Cardiac muscle cell (in vitro differentiated cells and primary cell): ENCODE measurements at regions not wholly inside any gene's neighbourhood (a gene's known extent, or its start where the extent isn't known, plus 50 kb on each side); places are given as distances from the start of the nearest gene placed in this dataset.

Source experiments
- DNase-seq, 2 donors: peaks; one replicate each; pipeline versions ENCODE4 v3.0.0 to v3.0.0-alpha.2; 2010 to 2017; ENCODE audit warnings: low read depth in 1 of 2, low spot score in 1 of 2
- H3K27ac ChIP-seq: fragments of 200-600 bp; sonication (generic); 2 replicates; pipeline ENCODE4 v1.5.1; 2016
- H3K27me3 ChIP-seq: fragments of 200-600 bp; sonication (generic); 2 replicates; pipeline ENCODE4 v1.6.0; 2016; ENCODE audit warnings: control low read depth
- H3K36me3 ChIP-seq: fragments of 200-600 bp; sonication (generic); 2 replicates; pipeline ENCODE4 v1.5.1; 2016; ENCODE audit warnings: control low read depth
- H3K4me1 ChIP-seq: fragments of 200-600 bp; sonication (generic); 2 replicates; pipeline ENCODE4 v1.8.1; 2017; ENCODE audit warnings: low read depth, mild to moderate bottlenecking, mixed run types
- H3K4me3 ChIP-seq: fragments of 200-600 bp; sonication (generic); 2 replicates; pipeline ENCODE4 v1.5.1; 2016; ENCODE audit warnings: mild to moderate bottlenecking
- H3K9me3 ChIP-seq: fragments of 200-600 bp; sonication (generic); 2 replicates; pipeline ENCODE4 v1.5.1; 2017; ENCODE audit warnings: low read depth, mild to moderate bottlenecking, control low read depth
- CTCF ChIP-seq: IDR thresholded peaks from 2 replicates; pipeline ENCODE4 v1.5.1; 2012; ENCODE audit warnings: low read depth, mild to moderate bottlenecking, low read length

GRCh38 chr3:145843561-145843960, 317.4 kb downstream of the PLOD2 start:
- TF ChIP-seq CTCF = no peak
- H3K36me3 ChIP-seq = no peaks in the 10 kb centered on the region
- H3K27ac ChIP-seq = no peak overlapping the region

GRCh38 chr3:145849115-145849514, 311.9 kb downstream of the PLOD2 start:
- no peaks in the 10 kb centered on the region for H3K4me1 ChIP-seq
- H3K27ac ChIP-seq = no peak overlapping the region
- H3K36me3 ChIP-seq = no peaks in the 10 kb centered on the region
- no peaks in the 10 kb centered on the region for H3K9me3 ChIP-seq
- no peak overlapping the region for H3K4me3 ChIP-seq
- H3K27me3 ChIP-seq = no peaks in the 10 kb centered on the region
- DNase-seq = no peak
- TF ChIP-seq CTCF = no peak

More at GRCh38 chr3:145843561-145843960, 317.4 kb downstream of the PLOD2 start:
- DNase-seq = no peak
- Histone ChIP-seq H3K4me3 (no peak overlapping the region), H3K9me3 (no peaks in the 10 kb centered on the region), H3K27me3 (no peaks in the 10 kb centered on the region), H3K4me1 (no peaks in the 10 kb centered on the region)

- Histone ChIP-seq H3K9me3 (no peaks in the 10 kb centered on the region), H3K4me3 (no peak overlapping the region), H3K4me1 (no peaks in the 10 kb centered on the region), H3K27ac (no peak overlapping the region), H3K36me3 (no peaks in the 10 kb centered on the region), H3K27me3 (no peaks in the 10 kb centered on the region)
- no peak for TF ChIP-seq CTCF
- DNase-seq = no peak
Observed at GRCh38 chr3:145854499-145854898, 306.5 kb downstream of the PLOD2 start.

- Histone ChIP-seq H3K4me3 (no peak overlapping the region), H3K4me1 (no peaks in the 10 kb centered on the region), H3K36me3 (no peaks in the 10 kb centered on the region), H3K9me3 (no peaks in the 10 kb centered on the region), H3K27ac (no peak overlapping the region), H3K27me3 (no peaks in the 10 kb centered on the region)
- TF ChIP-seq CTCF = no peak
- peak in 1 of 2 donors; percentile 11 for DNase-seq
Observed at GRCh38 chr3:145857956-145858355, 303.0 kb downstream of the PLOD2 start.

- Histone ChIP-seq H3K27ac (no peak overlapping the region), H3K27me3 (no peaks in the 10 kb centered on the region), H3K36me3 (no peaks in the 10 kb centered on the region), H3K4me3 (no peak overlapping the region), H3K9me3 (no peaks in the 10 kb centered on the region), H3K4me1 (no peaks in the 10 kb centered on the region)
- no peak for TF ChIP-seq CTCF
- DNase-seq = no peak
Observed at GRCh38 chr3:145864336-145864735, 296.6 kb downstream of the PLOD2 start.
